Stimulated activated CD4-positive, alpha-beta T cell treated with anti-CD3 and anti-CD28 coated beads, Interleukin-12 subunit alpha, Interleukin-12 subunit beta, amount 100 ng/mL, for 4 hours (primary cell): ENCODE measurements at regions not wholly inside any gene's neighbourhood (a gene's known extent, or its start where the extent isn't known, plus 50 kb on each side); places are given as distances from the start of the nearest gene placed in this dataset.

Source experiments
- DNase-seq: peaks from one replicate; pipeline ENCODE4 v3.0.0-alpha.2; 2020

GRCh38 chr10:6305401-6306321 lies 102.9 kb downstream of the PFKFB3 start:
- no peak for DNase-seq

GRCh38 chr10:6306917-6307316 lies 104.2 kb downstream of the PFKFB3 start:
- DNase-seq: no peak

- no peak for DNase-seq
Measured at GRCh38 chr10:6309816-6310215, 107.1 kb downstream of the PFKFB3 start.

GRCh38 chr10:6310977-6311376 lies 108.2 kb downstream of the PFKFB3 start:
- DNase-seq: no peak

- no peak for DNase-seq
Measured at GRCh38 chr10:6311700-6312330, 109.1 kb downstream of the PFKFB3 start.

- DNase-seq: no peak
Measured at GRCh38 chr10:6312636-6313035, 109.9 kb downstream of the PFKFB3 start.

GRCh38 chr10:6313111-6313895 lies 110.6 kb downstream of the PFKFB3 start:
- no peak for DNase-seq

GRCh38 chr10:6314620-6315205 lies 112.0 kb downstream of the PFKFB3 start:
- no peak for DNase-seq

GRCh38 chr10:6319119-6319518 lies 116.4 kb downstream of the PFKFB3 start:
- no peak for DNase-seq

GRCh38 chr10:6320320-6321010 lies 117.7 kb downstream of the PFKFB3 start:
- DNase-seq: no peak

- DNase-seq: no peak
Measured at GRCh38 chr10:6321880-6322279, 119.1 kb downstream of the PFKFB3 start.

- no peak for DNase-seq
Measured at GRCh38 chr10:6322805-6323204, 120.1 kb downstream of the PFKFB3 start.

GRCh38 chr10:6327961-6328698 lies 125.4 kb downstream of the PFKFB3 start:
- DNase-seq: no peak

GRCh38 chr10:6328699-6329423 lies 126.1 kb downstream of the PFKFB3 start:
- DNase-seq: no peak

- DNase-seq: no peak
Measured at GRCh38 chr10:6333086-6333485, 130.4 kb downstream of the PFKFB3 start.

- DNase-seq: no peak
Measured at GRCh38 chr10:6333973-6334372, 131.2 kb downstream of the PFKFB3 start.

- no peak for DNase-seq
Measured at GRCh38 chr10:6336016-6336415, 133.3 kb downstream of the PFKFB3 start.

- no peak for DNase-seq
Measured at GRCh38 chr10:6337382-6337781, 134.7 kb downstream of the PFKFB3 start.

- no peak for DNase-seq
Measured at GRCh38 chr10:6338361-6338760, 135.6 kb downstream of the PFKFB3 start.

GRCh38 chr10:6339891-6340290 lies 137.2 kb downstream of the PFKFB3 start:
- DNase-seq: no peak

- no peak for DNase-seq
Measured at GRCh38 chr10:6342096-6342685, 139.5 kb downstream of the PFKFB3 start.
